A673 (cell line): ENCODE measurements at regions not wholly inside any gene's neighbourhood (a gene's known extent, or its start where the extent isn't known, plus 50 kb on each side); places are given as distances from the start of the nearest gene placed in this dataset.
"Not testable (repeated sequence)": the region's sequence is repeated elsewhere in the genome, so short reads cannot be mapped to it uniquely, and the experiment has no call there.

ENCODE experiments used
- CTCF ChIP-seq: fragments of 300-800, 200-600 bp; sonication (generic); conservative IDR thresholded peaks from 2 replicates; pipeline ENCODE4 v1.5.1; 2017; ENCODE audit warnings: low read depth, mild to moderate bottlenecking, antibody characterized with exemption, low read length, moderate library complexity, mixed read lengths
- EZH2 ChIP-seq: fragments of 200-600 bp; sonication (generic); IDR thresholded peaks from 2 replicates; pipeline ENCODE4 v1.6.1; 2017; ENCODE audit warnings: borderline replicate concordance, low read depth, mild to moderate bottlenecking, mixed read lengths, antibody characterized with exemption, low read length; ENCODE audit not compliant: poor library complexity, severe bottlenecking

GRCh38 chrX:3882553-3882920, 169.1 kb upstream of the PRKX start:
- TF ChIP-seq CTCF, EZH2: not testable (repeated sequence)
